ENCODE measurements at regions not wholly inside any gene's neighbourhood (a gene's known extent, or its start where the extent isn't known, plus 50 kb on each side); places are given as distances from the start of the nearest gene placed in this dataset.

- no peak overlapping the region for H2AFZ ChIP-seq (ENCODE audit: low read length)
- CTCF ChIA-PET (ENCODE audit: partially characterized antibody): interaction anchor here (0.5 to 0.9 kb wide), 3 partner anchors 9 to 97 kb away, joined by 3 read pairs; no protein-coding TSS in a partner anchor
- FAIRE-seq: no peak
- no peak for TF ChIP-seq PHF8 (conservative IDR thresholded peaks at IDR 0.05; ENCODE audit: low read depth, low read length)
- no peak for TF ChIP-seq FOSL1 (IDR thresholded peaks at IDR 0.05; ENCODE audit: insufficient read depth, low read depth, low read length)
- TF ChIP-seq CEBPB (IDR thresholded peaks at IDR 0.05; ENCODE audit: low read depth, low read length): no peak
- no peak for TF ChIP-seq CBX8 (IDR thresholded peaks at IDR 0.05; ENCODE audit: borderline replicate concordance, low read depth, low read length)
- no peak for TF ChIP-seq SP1 (IDR thresholded peaks at IDR 0.05; ENCODE audit: low read depth, low read length)
- no peak for TF ChIP-seq SIX5 (IDR thresholded peaks at IDR 0.05; ENCODE audit: low read depth, low read length)
- no peak for TF ChIP-seq SAP30 (IDR thresholded peaks at IDR 0.05; ENCODE audit: insufficient read depth, insufficient replicate concordance, low read length)
- no peak for TF ChIP-seq HDAC2 (IDR thresholded peaks at IDR 0.05; ENCODE audit: borderline replicate concordance in 1 of 2, low read depth in 2 of 2, low read length in 2 of 2)
- TF ChIP-seq SUZ12 (IDR thresholded peaks at IDR 0.05; ENCODE audit: low read length): no peak
- no peak for TF ChIP-seq SP2 (IDR thresholded peaks at IDR 0.05; ENCODE audit: low read length)
- TF ChIP-seq POU5F1 (IDR thresholded peaks at IDR 0.05; ENCODE audit: low read depth, low read length): no peak
- TF ChIP-seq BACH1 (IDR thresholded peaks at IDR 0.05; ENCODE audit: low read length): no peak
- TF ChIP-seq JUN (IDR thresholded peaks at IDR 0.05; ENCODE audit: low read depth, low read length): no peak
- TF ChIP-seq RNF2 (IDR thresholded peaks at IDR 0.05; ENCODE audit: borderline replicate concordance, low read depth, low read length, missing control alignments, poor library complexity, severe bottlenecking): no peak
- TF ChIP-seq NRF1 (IDR thresholded peaks at IDR 0.05; ENCODE audit: low read depth, low read length): no peak
Observed at GRCh38 chr3:104717828-104718196, 648.9 kb upstream of the ALCAM start.

More at GRCh38 chr3:104717828-104718196, 648.9 kb upstream of the ALCAM start:
- no peak overlapping the region for H3K4ac ChIP-seq (replicated peaks; ENCODE audit: insufficient read length, low read depth, low read length)
- no peaks in the 10 kb centered on the region for H3K4me1 ChIP-seq (replicated peaks in 1 of 4; ENCODE audit: control insufficient read depth in 3 of 4, insufficient read depth in 4 of 4, low read length in 3 of 4)
- no peak overlapping the region for H2BK120ac ChIP-seq (replicated peaks; ENCODE audit: low read depth, low read length)
- no peaks in the 10 kb centered on the region for H3K36me3 ChIP-seq (ENCODE audit: control insufficient read depth in 2 of 4, insufficient read depth in 4 of 4, low read length in 3 of 4)
- H3K27ac ChIP-seq (ENCODE audit: low read depth, low read length): no peak overlapping the region
- H2BK20ac ChIP-seq (ENCODE audit: low read length): no peak overlapping the region
- H3K9ac ChIP-seq (replicated peaks in 1 of 4; ENCODE audit: extremely low read depth in 1 of 4, low read depth in 3 of 4, low read length in 3 of 4): no peak overlapping the region
- H3K79me2 ChIP-seq (ENCODE audit: control insufficient read depth in 1 of 2, insufficient read depth in 2 of 2, low read length in 2 of 2): no peaks in the 10 kb centered on the region
- no peaks in the 10 kb centered on the region for H3K9me3 ChIP-seq (ENCODE audit: insufficient read depth in 2 of 2, low read depth in 1 of 2, low read length in 1 of 2)
- H4K5ac ChIP-seq (ENCODE audit: insufficient read length, low read depth, low read length): no peak overlapping the region
- no peak overlapping the region for H4K91ac ChIP-seq (replicated peaks; ENCODE audit: insufficient read length, low read length)
- H4K8ac ChIP-seq (ENCODE audit: extremely low read depth, insufficient read depth, low read length): no peak overlapping the region
- H2AK5ac ChIP-seq (ENCODE audit: low read depth, low read length): no peak overlapping the region
- H2BK5ac ChIP-seq (ENCODE audit: low read depth, low read length): no peak overlapping the region
- H4K20me1 ChIP-seq (replicated peaks in 1 of 2; ENCODE audit: control insufficient read depth in 1 of 2, insufficient read depth in 2 of 2, low read length in 2 of 2): no peaks in the 10 kb centered on the region
- H3K23ac ChIP-seq (ENCODE audit: insufficient read length): no peak overlapping the region
- no peak overlapping the region for H3K18ac ChIP-seq (ENCODE audit: extremely low read depth, low read length)
- H3K14ac ChIP-seq (ENCODE audit: insufficient read length): no peak overlapping the region
- WGBS, 2 experiments (ENCODE audit: extremely low coverage in 1 of 2, insufficient coverage in 1 of 2, insufficient read length in 1 of 2, insufficient replicate concordance in 2 of 2, low coverage in 1 of 2, low lambda C conversion rate in 2 of 2, missing lambda C conversion rate in 1 of 2): 96% methylated on average over 3 of the region's 3 CpGs; no CpG with 5 or more reads in 1 of the 2 experiments
- no peak overlapping the region for H2BK12ac ChIP-seq (ENCODE audit: low read depth, low read length)
- no peak overlapping the region for H3K4me2 ChIP-seq (ENCODE audit: insufficient read depth in 1 of 2, low read depth in 2 of 2, low read length in 2 of 2)
- no peaks in the 10 kb centered on the region; the same call in 1 of the 2 replicates for H3K23me2 ChIP-seq (ENCODE audit: low read depth, low read length)
- no peaks in the 10 kb centered on the region for H3K27me3 ChIP-seq (replicated peaks in 1 of 4; ENCODE audit: control insufficient read depth in 3 of 4, extremely low read depth in 1 of 4, insufficient read depth in 3 of 4, low read length in 3 of 4)
- H3K79me1 ChIP-seq (ENCODE audit: low read depth, low read length): no peaks in the 10 kb centered on the region
- H3K4me3 ChIP-seq (ENCODE audit: extremely low read depth in 1 of 4, insufficient read depth in 2 of 4, low read depth in 3 of 4, low read length in 4 of 4): no peak overlapping the region
- no peak overlapping the region for H2BK15ac ChIP-seq (ENCODE audit: low read length)
- H3K56ac ChIP-seq (replicated peaks; ENCODE audit: insufficient read length, low read depth, low read length): no peak overlapping the region
- DNase-seq (ENCODE audit: low read depth in 1 of 2, low spot score in 2 of 2): no peak
- POLR2A ChIA-PET (ENCODE audit: partially characterized antibody): no interaction called here
